GM12874 (cell line): ENCODE measurements at regions not wholly inside any gene's neighbourhood (a gene's known extent, or its start where the extent isn't known, plus 50 kb on each side); places are given as distances from the start of the nearest gene placed in this dataset.

Experiments
- CTCF ChIP-seq: IDR thresholded peaks from 2 replicates; pipeline ENCODE4 v1.5.1; 2011; ENCODE audit warnings: low read depth, mild to moderate bottlenecking, control low read depth, low read length, moderate library complexity; ENCODE audit not compliant: insufficient read depth

- no peak for TF ChIP-seq CTCF
Observed at GRCh38 chr5:133827830-133828229, 140.6 kb downstream of the C5orf15 start.

GRCh38 chr5:133827011-133827410 is 141.4 kb downstream of the C5orf15 start:
- no peak for TF ChIP-seq CTCF

- no peak for TF ChIP-seq CTCF
Observed at GRCh38 chr5:133825631-133826289, 142.7 kb downstream of the C5orf15 start.

GRCh38 chr5:133824661-133825254 is 143.7 kb downstream of the C5orf15 start:
- TF ChIP-seq CTCF: no peak

GRCh38 chr5:133821889-133822288 is 146.5 kb downstream of the C5orf15 start:
- TF ChIP-seq CTCF: no peak

- no peak for TF ChIP-seq CTCF
Observed at GRCh38 chr5:133821311-133821741, 147.1 kb downstream of the C5orf15 start.

- no peak for TF ChIP-seq CTCF
Observed at GRCh38 chr5:133820507-133820906, 147.9 kb downstream of the C5orf15 start.
